Frontal cortex (tissue), 3 donors: ENCODE measurements at regions not wholly inside any gene's neighbourhood (a gene's known extent, or its start where the extent isn't known, plus 50 kb on each side); places are given as distances from the start of the nearest gene placed in this dataset.
"Not testable (repeated sequence)": the region's sequence is repeated elsewhere in the genome, so short reads cannot be mapped to it uniquely, and the experiment has no call there.

Source experiments
- DNase-seq, 2 donors: peaks; one replicate each; pipeline ENCODE4 v3.0.0; 2012; ENCODE audit warnings: low spot score in 2 of 2
- FAIRE-seq: peaks from 2 replicates; lab custom pipeline; 2012; peaks lifted over from hg19 to GRCh38; lab: Jason Lieb, UNC
- donor health status: control.
- donor health status: control.
- donor health status: control.

DNA sequence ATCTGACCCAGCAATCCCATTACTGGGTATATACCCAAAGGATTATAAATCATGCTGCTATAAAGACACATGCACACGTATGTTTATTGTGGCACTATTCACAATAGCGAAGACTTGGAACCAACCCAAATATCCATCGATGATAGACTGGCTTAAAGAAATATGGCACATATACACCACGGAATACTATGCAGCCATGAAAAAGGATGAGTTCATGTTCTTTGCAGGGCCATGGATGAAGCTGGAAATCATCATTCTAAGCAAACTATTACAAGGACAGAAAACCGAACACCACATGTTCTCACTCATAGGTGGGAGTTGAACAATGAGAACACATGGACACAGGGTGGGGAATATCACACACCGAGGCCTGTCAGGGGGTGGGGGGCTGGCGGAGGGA is 390.4 kb downstream of the RAB38 start:
- FAIRE-seq: not testable (repeated sequence)

DNA sequence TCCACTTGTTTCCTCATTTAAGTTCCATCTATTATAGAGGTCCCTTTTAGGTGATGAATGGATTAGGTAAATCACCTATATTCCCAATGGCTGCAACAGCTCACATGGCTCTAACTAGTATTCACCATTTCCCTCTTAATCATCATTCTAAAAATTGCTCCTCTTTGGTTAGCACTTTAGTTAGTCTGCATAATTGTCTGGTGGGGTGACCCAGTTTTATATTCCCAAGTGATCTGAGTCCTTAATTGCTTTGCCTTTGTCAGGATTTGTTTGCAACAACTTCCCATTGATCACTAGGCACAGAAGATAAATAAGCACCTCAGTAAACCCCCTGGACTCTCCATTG is 395.2 kb downstream of the RAB38 start:
- no peak for FAIRE-seq
- no peak for DNase-seq

More for the DNA sequence above, 390.4 kb downstream of the RAB38 start:
- not testable (repeated sequence) for DNase-seq

DNA sequence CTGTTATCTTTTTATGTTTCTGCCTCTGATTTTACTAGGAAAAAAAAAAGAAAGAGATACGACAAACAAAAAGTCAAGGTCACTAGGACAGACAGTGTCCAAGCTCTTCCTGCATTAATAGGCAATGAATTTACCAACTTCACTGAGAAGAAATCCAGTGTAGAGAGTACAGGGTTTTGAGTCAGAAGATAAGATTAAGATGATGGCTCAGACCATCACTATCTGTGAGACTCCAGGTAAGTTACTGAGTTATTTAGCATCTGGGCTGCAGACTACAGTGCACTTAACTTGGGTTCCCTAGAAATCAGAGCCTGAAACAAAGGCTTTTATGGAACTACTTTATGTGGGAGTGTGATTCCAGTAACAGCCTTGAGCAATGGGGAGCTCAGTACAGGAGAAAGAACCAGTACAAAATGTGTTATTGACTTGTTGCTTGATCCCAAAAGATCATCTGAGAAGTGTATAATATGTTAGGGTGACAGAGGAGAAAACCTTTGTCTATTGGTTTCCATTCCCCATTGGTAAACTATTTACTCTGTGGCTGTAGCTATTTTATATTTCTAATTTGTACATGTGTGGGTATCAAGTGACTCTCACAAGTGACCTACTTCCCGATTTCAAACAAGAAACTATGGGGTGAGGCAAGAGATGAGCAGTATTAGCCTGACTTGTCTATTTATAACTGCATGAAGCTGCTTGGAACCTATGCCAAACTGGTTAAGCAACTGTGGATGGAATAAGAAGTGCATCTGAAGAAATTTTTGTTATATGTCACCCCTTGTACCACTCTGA is 395.8 kb downstream of the RAB38 start:
- FAIRE-seq (no peak), DNase-seq (no peak)

DNA sequence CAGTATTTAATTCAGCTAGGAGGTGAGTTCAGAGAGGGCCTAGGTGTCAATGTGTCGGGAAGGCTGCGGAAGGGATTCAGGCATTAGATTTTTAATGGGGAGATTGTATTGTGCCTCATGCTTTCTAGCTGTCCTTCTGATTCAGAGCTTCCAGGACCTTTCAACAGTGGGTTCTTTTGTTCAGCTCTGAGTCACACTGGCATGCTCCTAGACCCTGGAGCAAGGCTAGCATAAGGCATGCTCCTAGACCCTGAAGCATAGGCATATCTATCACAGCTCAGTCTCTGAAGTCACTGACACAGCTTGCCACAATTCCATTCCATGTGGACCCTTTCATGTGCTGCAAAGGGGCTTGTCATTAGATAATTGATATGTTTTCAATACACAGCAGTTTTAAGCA is 396.9 kb downstream of the RAB38 start:
- FAIRE-seq (no peak), DNase-seq (no peak)

DNA sequence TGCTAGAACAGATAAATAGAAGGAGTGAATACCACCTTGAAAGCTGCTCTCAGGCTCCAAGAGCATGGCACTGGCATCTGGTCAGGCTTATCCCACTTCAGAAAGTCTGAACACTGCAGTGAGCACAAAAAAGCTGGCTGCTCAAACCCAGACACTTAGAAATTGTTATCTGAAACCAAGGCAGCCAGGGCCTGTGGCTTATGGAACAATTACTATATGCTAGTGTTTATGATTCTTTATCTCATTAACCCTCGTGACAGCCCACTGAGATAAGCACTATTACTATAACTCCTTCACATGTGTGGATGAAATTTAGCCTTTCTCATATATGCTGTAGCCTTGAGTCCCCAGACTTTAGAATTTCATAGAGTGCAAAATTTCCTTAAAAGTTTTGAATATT is 400.2 kb downstream of the RAB38 start:
- FAIRE-seq (no peak), DNase-seq (no peak)

DNA sequence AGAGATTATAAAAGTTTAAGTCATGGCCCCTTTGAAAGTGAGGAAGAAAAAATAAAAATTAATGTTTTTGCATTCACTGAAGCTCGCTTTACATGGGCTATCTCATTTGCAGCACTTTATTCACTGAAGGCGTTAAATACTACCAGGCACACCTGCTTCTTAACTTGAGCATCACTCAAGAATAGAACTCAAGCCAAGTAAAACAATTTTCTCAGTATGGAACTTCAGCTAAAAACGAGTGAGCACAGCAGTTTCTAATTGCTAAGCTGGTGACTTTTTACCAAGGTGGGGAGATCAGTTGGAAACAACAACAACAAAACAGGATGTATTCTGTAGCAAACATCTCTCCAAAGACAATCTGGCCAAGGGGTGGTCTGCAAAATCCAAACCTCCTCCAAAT is 405.6 kb downstream of the RAB38 start:
- FAIRE-seq: no peak
- DNase-seq: no peak

DNA sequence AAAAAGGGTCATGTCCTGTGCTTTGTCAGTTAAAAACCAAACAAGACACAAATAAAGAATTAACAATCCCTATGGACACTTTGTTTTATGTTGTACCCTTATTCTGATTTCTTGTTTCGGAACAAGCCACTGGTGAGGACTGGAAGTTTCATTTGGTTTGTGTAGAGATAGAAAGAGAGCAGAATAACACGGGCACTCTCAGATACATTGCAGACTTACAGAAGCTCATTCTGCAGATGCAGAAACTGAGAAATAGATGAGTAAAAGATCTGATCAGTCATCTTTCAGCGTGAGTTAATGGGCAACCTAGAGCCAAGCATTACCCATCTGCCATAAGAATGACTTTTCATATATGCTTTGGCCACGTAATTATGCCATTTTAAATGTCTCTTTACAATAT is 407.6 kb downstream of the RAB38 start:
- DNase-seq (no peak), FAIRE-seq (no peak)

DNA sequence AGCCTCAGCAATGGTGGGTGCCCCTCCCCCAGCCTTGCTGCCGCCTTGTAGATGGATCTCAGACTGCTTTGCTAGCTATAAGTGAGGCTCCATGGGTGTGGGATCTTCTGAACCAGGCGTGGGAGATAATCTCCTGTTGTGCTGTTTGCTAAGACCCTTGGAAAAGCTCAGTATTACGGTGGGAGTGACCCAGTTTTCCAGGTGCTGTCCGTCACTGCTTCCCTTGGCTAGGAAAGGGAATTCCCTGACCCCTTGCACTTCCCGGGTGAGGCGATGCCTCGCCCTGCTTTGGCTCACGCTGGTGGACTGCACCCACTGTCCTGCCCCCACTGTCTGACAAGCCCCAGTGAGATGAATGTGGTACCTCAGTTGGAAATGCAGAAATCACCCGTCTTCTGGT is 411.2 kb downstream of the RAB38 start:
- FAIRE-seq, DNase-seq: not testable (repeated sequence)

DNA sequence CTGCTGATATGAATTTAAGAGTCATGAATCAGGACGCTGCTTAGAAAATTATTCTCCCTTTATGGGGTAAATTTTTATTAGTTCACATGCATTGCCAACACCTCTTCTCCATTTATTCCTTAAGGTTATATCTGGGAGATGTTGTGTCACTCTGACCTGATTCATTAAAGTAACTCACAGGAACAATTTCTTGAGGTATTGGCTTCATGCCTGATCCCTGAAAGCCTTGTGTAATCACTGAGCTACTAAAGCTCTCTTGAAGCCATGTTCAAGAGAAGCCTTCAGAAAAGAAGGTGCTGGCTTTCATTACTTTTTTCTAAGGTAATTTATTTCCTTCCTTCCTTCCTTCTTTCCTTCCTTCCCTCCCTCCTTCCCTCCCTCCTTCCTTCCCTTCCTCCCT is 420.6 kb downstream of the RAB38 start:
- DNase-seq (no peak), FAIRE-seq (no peak)

DNA sequence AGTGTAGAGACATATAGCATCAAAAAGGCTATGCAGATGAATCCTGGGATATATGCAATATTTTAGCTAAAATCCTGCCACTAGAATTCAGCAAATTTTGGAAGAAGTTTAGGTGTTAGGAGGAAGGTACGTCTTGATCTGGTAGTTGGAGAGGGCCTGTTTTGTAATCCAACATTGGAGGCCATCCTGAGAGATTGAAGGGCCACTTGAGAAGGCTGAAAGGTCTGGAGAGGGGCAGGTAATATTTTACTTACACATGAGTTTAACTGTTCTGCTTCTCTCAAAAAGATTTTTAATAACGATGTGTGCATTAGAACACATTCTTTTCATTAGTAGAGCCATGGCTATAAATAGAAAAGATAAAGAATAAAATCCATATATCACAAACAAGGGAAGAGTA is 422.1 kb downstream of the RAB38 start:
- FAIRE-seq (no peak), DNase-seq (no peak)

DNA sequence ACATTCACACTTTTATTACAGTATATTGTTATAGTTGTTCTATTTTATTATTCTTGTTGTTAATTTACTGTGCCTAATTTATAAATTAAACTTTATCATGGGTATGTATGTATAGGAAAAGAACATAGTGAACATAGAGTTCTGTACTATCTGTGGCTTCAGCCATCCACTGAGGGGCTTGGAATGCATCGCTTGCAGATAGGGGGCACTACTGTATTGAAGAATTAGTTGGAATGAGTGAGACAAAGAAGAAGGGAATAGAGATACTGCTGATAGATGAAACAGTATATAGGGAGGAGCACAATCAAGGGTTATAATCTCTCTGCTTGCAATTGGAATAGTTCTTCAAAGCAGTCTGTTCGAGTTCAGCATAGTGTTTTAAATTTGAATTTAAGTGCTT is 432.2 kb downstream of the RAB38 start:
- DNase-seq: no peak
- no peak for FAIRE-seq

DNA sequence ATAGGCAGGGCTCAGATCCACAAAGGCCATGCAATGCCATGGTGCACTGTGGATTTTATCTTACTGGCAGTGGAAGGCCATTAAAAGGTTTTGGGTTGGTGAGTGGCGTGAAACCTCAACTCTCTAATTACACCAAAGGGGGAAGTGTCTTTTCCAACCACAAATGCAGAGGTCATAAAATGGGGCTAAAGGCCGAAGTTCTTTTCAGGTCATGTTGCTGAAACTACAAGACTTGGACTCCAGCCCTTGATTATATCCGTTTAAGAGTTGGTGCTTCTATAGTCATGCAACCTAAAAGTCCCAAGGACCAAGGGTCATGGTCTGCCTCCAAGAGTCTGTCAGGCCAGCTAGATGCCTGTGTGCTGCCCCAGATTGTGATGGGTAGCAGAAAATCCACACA is 434.3 kb downstream of the RAB38 start:
- no peak for DNase-seq

DNA sequence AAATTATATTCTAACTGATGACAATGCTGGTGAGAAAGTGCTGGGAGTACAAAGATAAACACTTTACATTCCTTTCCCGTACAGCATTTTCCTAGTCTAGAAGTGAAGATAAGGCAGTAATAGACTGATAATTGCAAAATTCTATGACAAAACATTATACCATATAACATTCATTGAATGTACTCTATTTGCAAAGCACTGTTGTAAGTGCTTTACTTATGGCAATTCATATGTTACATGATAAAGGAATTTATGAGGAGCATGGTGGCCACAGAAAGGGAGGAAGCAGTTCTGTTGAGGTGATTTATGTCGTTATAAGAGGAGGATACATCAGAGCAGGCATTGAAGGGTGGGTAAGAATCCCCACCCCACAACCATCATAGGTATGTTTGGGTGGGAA is 434.8 kb downstream of the RAB38 start:
- FAIRE-seq: no peak
- DNase-seq: no peak

More for the DNA sequence above, 434.3 kb downstream of the RAB38 start:
- FAIRE-seq: no peak

DNA sequence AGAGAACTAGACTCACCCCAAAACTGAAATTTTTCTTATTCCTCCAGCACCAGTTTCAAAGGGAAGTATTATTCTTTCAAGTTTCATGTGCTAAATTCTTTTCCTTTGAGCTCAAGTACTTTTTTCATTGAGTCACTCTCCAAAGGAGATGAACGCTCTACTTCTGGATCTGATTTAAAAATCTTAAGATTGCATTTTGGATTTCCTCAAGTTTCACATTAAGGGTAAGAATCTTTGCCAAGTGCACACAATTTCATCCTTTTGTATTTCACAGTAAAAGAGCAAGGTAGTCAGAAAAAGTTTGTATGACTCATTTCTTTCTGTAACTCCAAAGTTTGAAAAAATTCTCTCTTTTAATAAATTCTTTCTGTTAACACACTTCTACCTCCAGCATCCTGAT is 435.5 kb downstream of the RAB38 start:
- no peak for DNase-seq
- no peak for FAIRE-seq

DNA sequence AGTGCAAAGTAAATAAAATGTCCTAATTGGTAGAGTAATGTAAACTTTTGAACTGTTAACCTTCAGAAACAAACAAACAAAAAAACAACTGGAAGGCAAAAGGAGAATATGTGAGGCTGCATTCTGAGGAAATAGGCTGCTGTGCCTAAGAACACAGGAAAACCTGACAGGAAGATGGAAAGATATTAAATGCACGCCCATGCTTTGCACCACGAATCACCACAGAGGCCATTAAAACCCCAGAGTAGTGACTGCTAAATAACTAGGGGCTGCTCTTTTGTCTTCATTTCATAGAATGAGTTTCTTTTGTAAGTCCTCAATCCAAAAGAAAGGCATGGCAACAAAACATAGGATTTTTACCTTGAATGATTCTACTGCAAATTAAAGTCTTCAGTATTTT is 436.0 kb downstream of the RAB38 start:
- DNase-seq (no peak), FAIRE-seq (no peak)

DNA sequence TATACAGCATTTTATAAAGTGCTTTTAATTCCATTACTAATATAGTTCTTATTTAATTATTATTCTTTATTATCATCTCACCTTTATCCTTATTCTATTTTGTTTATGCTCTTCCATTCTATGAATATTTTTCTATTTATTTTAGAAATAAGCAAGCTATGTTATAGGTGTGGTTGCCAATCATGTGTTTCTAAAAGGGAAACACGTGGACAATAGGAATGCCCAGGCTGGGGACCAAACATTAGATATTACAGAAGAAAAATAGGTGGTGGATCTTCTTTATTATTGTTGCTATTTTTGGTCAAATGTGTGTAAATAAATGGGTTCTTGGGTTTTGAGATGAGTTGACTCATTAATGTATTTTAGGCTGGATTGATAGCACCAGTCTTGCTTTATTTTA is 438.3 kb downstream of the RAB38 start:
- no peak for DNase-seq
- FAIRE-seq: no peak

DNA sequence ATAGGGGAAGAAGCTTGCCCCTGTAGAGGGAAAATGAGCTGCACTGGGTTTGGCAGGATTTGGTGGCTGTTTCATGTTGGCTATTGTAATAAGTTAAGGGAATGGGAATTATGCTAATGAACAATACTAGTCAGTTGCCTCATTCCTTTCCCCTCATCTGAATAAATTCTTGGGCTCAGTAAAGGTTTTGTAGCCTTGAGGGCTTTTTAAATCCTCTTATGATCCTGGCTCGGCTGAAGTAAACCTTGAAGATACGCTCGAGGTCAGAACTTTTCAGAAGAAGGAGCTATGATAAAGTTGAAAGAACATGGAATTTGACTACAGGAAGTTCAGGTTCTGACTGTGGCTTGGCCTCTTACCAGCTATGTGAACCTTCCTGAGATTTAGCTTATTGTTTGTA is 448.7 kb downstream of the RAB38 start:
- FAIRE-seq (no peak), DNase-seq (no peak)

DNA sequence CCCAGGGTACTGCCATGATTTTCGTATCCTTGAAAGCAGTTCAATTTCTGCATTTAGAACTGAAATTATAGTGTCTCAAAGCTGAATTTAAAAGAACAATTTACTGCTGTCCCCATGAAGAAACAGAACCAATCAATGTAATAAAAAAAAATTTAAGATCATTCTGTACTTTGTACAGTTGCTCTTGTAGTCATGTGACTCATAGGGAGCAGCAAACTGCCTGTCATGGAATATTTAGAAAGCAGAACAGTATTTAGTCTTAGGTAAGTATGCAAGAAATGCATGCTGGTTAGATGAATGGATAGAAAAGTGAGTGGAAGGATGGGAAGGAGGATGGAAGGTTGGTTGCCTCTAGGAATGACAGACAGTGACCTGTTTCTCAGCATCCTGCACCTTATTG is 450.9 kb downstream of the RAB38 start:
- no peak for DNase-seq
- FAIRE-seq: no peak

DNA sequence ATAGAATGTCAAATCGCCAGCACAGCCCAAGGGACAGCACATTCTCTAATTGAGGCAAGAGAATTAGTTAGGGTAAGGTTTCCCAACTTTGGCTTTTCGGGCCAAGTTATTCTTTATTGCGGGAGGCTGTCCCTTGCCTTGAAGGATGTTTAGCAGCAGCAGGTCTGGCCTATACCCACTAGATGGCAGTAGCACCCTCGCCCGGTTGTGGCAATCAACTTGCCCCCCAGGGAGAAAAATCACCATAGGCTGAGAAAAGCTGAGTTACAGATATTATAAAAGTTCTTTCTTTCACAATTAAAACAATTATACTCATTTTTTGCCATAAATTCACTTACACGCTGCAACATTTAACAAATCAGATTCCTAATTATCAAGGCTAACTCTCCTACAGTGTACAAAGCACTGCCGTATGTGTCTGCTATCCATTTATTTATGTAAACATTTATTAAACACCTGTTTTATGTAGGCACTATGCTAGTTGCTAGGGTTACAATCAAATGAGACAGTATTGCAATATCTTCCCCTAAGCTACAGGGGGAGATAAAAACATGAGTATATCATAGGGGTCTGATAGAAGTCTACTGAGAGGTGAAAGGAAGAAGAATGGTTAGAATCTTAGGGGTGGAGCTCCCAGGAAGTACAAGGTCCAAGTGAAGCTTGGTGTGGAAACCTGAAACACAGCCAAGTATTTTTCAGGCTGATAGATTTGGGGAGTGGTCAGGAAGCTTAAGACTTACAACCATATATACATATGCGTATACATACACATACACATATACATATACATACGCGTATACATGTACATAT is 452.3 kb downstream of the RAB38 start:
- no peak for FAIRE-seq
- DNase-seq: no peak

DNA sequence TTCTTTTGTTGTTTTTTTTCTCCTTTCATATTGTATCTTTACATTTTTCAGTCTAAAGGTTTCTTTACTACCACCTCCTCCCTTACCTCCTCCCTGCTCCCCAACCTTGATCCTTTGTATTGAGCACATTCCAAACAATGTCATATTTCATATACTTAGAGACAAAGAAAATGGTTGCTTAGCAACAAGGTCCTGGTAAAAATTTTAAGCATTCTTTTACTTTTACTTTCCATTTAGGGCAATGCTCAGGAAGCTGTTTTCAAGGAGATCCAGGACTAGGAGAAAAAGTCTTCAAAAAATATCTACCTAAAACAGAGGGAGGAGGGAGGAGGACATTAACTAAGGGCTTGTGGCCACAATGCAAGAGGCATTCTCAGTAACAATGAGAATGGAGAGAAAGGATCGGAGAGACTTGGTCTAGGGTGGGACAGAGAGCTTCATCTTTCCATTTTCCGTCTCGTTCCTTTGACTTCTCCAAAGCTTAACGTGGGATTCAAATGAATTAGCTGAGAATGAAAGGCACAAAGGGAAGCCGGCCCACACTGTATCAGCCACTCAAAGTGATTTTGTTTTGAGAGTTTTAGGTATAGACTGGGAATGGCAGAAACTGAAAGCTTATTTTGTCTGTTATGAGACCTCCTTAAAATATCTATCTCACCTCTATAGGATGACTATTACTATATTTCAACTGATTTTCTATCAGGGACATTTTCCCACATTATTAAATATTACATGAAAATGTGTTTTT is 455.7 kb downstream of the RAB38 start:
- FAIRE-seq: no peak

DNA sequence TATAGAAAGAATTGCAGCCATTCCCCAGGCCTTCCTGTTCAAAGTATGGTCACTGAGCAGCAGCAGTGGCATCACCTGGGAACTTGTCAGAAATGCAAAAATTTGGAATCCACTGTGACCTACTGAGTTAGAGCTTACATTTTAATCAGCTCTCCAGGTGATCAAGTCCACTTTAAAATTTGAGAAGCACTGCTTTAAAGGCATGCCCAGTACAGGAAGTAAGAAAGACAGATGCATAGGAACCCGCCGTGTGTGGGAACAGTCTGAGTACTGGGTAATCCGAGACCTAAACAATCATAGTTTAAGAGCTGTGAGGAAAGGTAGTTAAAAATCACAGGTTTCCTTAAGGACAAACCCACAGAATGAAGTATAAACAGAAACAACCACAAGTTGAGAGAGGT is 462.4 kb downstream of the RAB38 start:
- FAIRE-seq (no peak), DNase-seq (no peak)

More for the DNA sequence above, 455.7 kb downstream of the RAB38 start:
- DNase-seq: no peak
